D721Med (cell line): ENCODE measurements at regions not wholly inside any gene's neighbourhood (a gene's known extent, or its start where the extent isn't known, plus 50 kb on each side); places are given as distances from the start of the nearest gene placed in this dataset.

Experiments used
- DNase-seq: peaks from one replicate; pipeline ENCODE4 v3.0.0; 2011; ENCODE audit warnings: low spot score; ENCODE audit not compliant: insufficient read length
- FAIRE-seq: peaks from 2 replicates; lab custom pipeline; 2011; peaks lifted over from hg19 to GRCh38; lab: Jason Lieb, UNC
- CTCF ChIP-seq: IDR thresholded peaks from 2 replicates; pipeline ENCODE4 v1.5.1; 2012; ENCODE audit warnings: mild to moderate bottlenecking, control low read depth; ENCODE audit not compliant: insufficient read depth; ENCODE audit errors: missing control alignments

GRCh38 chr10:111821871-111822270 is 361.7 kb downstream of the GPAM start:
- DNase-seq (no peak), FAIRE-seq (no peak)
- TF ChIP-seq CTCF: no peak

GRCh38 chr10:111822661-111823060 is 360.9 kb downstream of the GPAM start:
- no peak for TF ChIP-seq CTCF
- DNase-seq: no peak
- FAIRE-seq: no peak

GRCh38 chr10:111824128-111824527 is 359.4 kb downstream of the GPAM start:
- TF ChIP-seq CTCF: no peak
- no peak for FAIRE-seq
- no peak for DNase-seq

- TF ChIP-seq CTCF: no peak
- FAIRE-seq (no peak), DNase-seq (no peak)
Observed at GRCh38 chr10:111830359-111830758, 353.2 kb downstream of the GPAM start.

- TF ChIP-seq CTCF: no peak
- FAIRE-seq: no peak
- no peak for DNase-seq
Observed at GRCh38 chr10:111831058-111831457, 352.5 kb downstream of the GPAM start.

- no peak for TF ChIP-seq CTCF
- DNase-seq: no peak
- FAIRE-seq: no peak
Observed at GRCh38 chr10:111833251-111833650, 350.3 kb downstream of the GPAM start.

- no peak for DNase-seq
- no peak for TF ChIP-seq CTCF
- no peak for FAIRE-seq
Observed at GRCh38 chr10:111835574-111835973, 348.0 kb downstream of the GPAM start.
